ENCODE measurements at regions not wholly inside any gene's neighbourhood (a gene's known extent, or its start where the extent isn't known, plus 50 kb on each side); places are given as distances from the start of the nearest gene placed in this dataset.

DNA sequence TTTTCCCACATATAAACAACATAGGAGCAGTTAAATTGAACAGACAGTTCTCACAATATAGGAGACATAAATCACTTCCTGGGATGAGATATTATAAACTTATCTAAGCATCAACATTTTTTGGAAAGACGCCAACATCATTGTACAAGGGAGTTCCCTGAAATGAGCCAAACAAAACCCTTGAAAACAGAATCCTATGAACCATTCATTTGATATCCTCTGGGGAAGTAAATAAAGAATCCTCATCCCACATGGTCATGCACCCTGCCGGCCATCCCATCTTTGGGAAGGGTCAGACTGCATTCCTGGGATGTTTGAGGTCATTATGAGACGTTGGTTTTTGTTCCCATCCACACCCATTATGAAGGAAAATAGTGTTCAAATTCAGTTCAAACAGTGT is 111.8 kb upstream of the USP25 start:
- Histone ChIP-seq H3K56ac (ENCODE audit: extremely low read depth, insufficient read depth, low read length) (no peak overlapping the region), H3K27ac (ENCODE audit: insufficient read depth, low read length) (no peak overlapping the region), H3K14ac (replicated peaks; ENCODE audit: low read depth, low read length) (no peak overlapping the region), H3K23ac (ENCODE audit: low read depth, low read length) (no peak overlapping the region), H4K8ac (ENCODE audit: low read depth in 2 of 2, low read length in 2 of 2) (no peak overlapping the region), H3K4ac (ENCODE audit: low read depth, low read length) (no peak overlapping the region), H3K79me1 (ENCODE audit: low read depth in 1 of 2, low read length in 2 of 2) (no peaks in the 10 kb centered on the region), H2AK9ac (replicated peaks; ENCODE audit: low read depth, low read length, poor library complexity) (no peak overlapping the region), H3K9me1 (ENCODE audit: insufficient read depth, low read length) (no peaks in the 10 kb centered on the region), H2BK15ac (ENCODE audit: low read depth, low read length) (no peak overlapping the region), H3K36me3 (ENCODE audit: control insufficient read depth, insufficient read depth, low read length) (no peaks in the 10 kb centered on the region), H2BK120ac (ENCODE audit: low read depth, low read length) (no peak overlapping the region), H3K18ac (ENCODE audit: low read depth, low read length) (no peak overlapping the region), H4K20me1 (ENCODE audit: insufficient read depth, low read length) (no peaks in the 10 kb centered on the region), H4K5ac (ENCODE audit: low read depth, low read length) (no peak overlapping the region), H2AFZ (replicated peaks; ENCODE audit: low read length, poor library complexity) (no peak overlapping the region), H3K4me2 (ENCODE audit: low read depth, low read length) (no peak overlapping the region), H3K4me1 (ENCODE audit: control insufficient read depth, insufficient read depth, low read length) (no peaks in the 10 kb centered on the region), H3K9ac (ENCODE audit: low read depth, low read length) (no peak overlapping the region), H4K91ac (ENCODE audit: insufficient read depth, low read depth, low read length) (no peak overlapping the region), H2BK5ac (ENCODE audit: low read depth, low read length, poor library complexity, severe bottlenecking) (no peak overlapping the region), H3K4me3 (ENCODE audit: insufficient read depth, low read depth, low read length) (no peak overlapping the region), H2AK5ac (ENCODE audit: low read depth, low read length) (no peak overlapping the region), H3K9me3 (ENCODE audit: control insufficient read depth, insufficient read depth, low read length) (no peaks in the 10 kb centered on the region), H3K27me3 (ENCODE audit: control insufficient read depth, insufficient read depth, low read length) (no peaks in the 10 kb centered on the region; the same call in 1 of the 2 replicates), H2BK20ac (ENCODE audit: low read depth, low read length) (no peak overlapping the region)
- POLR2A ChIA-PET (ENCODE audit: unreplicated experiment) = no interaction called here
- ATAC-seq (ENCODE audit: low read depth) (no peak; the same call in 1 of the 2 replicates), DNase-seq (peak; percentile 21)
- CTCF ChIA-PET = no interaction called here
- no TSS peak for BruUV-seq (replicated peaks)
- no CpG with 5 or more reads among the region's 3 CpGs for WGBS, 2 experiments (ENCODE audit: extremely low coverage in 2 of 2, insufficient read length in 1 of 2)
- TF ChIP-seq RAD21 (IDR thresholded peaks at IDR 0.05; ENCODE audit: low read length) (no peak), MAFK (IDR thresholded peaks at IDR 0.05; ENCODE audit: low read depth, low read length) (no peak)
- intact Hi-C loops (cut with micrococcal nuclease) = no loop called here
- in situ Hi-C loops (cut with MboI; ENCODE audit: low sequenced_read_pairs) = no loop called here
- dilution Hi-C loops (cut with HindIII; ENCODE audit: low sequenced_read_pairs, unreplicated experiment) = no loop called here

Measured in IMR-90 (cell line).